NK-92 treated with Interleukin-12 subunit alpha and Interleukin-12 subunit beta, amount 100 ng/mL, for 24 hours (cell line): ENCODE measurements at regions not wholly inside any gene's neighbourhood (a gene's known extent, or its start where the extent isn't known, plus 50 kb on each side); places are given as distances from the start of the nearest gene placed in this dataset.
A peak's percentile ranks its signal among the peaks of the same experiment; 100 is the strongest.

Experiments used
- DNase-seq: peaks from one replicate; lab custom pipeline; 2025; lab: John Stamatoyannopoulos, UW

DNA sequence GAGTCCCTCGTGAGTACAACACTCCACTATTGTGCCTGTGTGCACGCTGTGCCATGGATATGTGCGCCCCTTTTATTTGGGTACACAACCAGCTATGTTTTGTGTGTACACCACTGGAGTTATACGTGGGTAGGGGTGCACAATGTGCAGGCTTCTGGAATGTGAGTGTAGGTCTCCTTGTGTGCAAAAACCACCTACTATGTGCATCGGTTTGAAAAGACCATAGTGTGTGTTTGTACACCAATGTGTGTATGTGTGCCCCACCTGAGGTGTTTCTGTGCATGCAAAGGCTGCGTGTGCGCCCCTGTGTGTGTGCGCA lies 86.4 kb upstream of the ALDH1L1 start:
- no peak for DNase-seq

DNA sequence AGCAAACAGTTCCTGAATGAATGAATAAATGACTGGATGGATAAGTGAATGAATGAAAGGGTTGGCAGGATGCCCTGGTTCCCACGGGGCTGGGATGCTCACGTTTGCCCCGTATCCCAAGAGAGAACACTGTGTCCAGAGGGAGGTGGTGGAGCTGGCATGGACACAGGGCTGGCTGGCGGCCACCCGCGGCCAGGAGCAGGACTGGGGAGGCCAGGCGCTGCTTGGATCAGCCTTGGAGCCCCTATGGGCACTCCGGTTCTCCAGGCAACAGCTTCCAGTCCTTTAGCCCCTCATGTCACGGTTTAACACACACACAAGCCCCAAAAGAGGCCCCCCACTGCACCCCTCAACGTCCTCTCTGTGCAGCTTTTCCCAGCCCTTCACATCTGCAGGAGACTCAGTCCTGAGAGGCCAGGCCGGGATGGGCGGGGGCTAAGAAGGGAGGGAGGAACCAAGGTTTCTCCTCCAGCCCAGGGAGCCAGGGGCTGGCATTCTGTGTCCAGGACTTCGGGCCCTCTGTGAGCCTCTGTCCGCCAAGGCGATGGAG lies 86.0 kb upstream of the ALDH1L1 start:
- DNase-seq: no peak

DNA sequence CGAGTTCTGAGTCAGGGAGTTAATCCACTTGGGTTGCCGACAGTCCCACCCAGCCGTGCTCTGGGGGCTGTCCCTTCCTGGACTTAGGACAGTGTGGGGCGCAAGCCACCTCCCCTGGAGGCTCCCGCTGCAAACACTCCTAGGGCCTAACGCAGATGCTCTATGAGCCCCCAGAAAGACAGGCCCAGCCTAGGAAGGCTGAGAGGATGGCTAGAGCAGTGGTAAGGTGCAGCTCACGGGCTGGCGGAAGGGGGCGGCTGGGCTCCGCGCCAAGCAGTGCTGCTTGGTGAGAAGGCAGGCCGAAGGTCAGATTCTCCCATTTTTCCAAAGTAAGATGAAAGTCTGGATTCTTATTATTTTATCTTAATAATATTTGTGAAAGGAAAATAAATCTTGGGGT lies 84.6 kb upstream of the ALDH1L1 start:
- no peak for DNase-seq

DNA sequence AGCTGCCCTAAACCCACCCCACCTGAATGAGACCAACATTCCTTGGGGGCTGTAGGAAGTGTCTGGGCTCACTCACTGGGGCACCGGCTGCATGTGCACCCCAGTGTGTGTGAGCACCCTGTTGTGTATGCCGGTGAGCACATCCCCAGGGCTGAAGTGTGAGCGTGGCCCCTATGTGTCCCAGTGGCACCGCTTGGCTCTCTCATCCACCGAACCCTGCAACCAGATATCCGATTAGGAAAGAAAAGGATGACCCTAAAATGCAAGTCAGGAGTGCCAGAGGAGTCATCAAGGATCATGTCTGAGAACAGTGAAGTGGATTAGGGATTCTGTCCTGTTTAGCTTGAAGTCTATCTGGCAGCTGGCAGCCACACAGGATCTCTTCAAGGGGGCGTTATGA lies 84.0 kb upstream of the ALDH1L1 start:
- DNase-seq: no peak

DNA sequence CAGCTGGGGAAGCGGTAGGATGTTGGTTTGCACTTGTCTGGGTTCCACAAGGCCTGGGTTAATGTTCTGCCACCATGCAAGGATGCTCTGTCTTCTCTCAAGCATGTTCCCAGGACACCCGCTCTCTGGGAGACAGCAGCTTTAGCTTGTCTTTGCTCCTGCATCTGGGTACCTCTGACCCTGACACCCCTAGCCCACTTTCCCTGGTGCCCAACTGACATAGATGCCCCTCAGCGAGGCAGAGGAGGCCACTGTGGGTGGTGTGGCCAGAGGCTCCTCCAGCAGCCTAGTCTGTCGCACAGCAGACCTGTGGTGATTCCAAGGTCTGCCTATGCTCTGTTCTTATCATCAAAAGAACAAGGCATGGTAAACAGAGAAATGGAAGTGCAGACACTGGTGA lies 83.6 kb upstream of the ALDH1L1 start:
- DNase-seq: no peak

DNA sequence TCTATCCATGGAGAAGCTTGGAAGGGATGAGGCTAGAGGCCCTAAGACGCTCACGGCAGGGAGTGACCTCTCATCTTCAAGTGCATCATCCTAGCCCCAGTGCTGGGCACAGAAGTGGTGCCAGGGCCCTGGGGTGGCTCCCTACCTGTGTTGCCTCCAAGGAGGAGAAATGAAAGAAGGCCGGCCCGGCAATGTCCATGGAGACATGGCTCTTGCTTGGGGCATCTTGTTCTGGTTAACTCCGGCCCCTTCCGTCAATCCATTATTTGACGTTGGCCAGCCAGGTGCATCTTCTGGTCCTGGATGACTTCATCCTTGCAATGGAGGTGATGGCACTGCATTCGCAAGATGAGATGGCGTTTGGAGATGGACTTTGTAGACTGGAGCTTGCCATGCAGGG lies 83.2 kb upstream of the ALDH1L1 start:
- DNase-seq: no peak

DNA sequence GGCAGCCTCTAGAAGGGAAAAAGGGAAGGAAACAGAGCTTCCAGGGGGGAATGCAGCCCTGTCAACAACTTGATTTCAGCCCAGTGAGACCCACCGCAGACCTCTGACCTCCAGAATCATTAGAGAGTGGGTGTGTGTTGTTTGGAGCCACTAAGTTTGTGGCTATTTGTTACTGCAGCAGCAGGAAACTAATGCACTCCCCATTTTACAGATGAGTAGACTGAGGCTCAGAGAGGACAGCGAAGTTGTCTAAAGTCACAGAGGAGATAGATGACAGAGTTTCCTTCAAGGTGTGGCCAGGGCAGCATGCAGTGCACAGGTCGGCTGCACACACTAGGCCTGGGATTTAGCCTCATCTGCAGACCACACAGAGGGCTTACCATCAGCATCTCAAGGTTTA lies 81.8 kb upstream of the ALDH1L1 start:
- DNase-seq: no peak

DNA sequence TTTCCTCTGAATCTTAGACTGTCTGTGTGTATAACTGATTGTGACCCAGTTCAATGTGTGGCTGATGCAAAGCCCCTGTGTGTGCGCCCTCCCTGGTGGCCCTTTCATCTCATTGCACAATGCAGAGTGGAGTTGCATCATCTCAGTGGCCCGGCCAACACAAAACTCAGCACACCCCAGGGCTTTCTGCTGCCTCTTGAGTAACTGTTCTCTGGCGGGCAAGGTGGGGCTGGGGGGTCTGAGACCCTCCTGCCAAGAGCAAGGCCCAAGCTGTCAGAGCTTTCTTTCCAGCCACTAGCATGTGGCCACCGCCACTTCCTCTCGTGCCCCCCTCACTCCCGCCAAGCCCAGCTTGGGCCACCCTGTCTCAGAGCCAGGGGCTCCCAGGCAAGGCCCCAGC lies 80.7 kb upstream of the ALDH1L1 start:
- peak; percentile 73 for DNase-seq

DNA sequence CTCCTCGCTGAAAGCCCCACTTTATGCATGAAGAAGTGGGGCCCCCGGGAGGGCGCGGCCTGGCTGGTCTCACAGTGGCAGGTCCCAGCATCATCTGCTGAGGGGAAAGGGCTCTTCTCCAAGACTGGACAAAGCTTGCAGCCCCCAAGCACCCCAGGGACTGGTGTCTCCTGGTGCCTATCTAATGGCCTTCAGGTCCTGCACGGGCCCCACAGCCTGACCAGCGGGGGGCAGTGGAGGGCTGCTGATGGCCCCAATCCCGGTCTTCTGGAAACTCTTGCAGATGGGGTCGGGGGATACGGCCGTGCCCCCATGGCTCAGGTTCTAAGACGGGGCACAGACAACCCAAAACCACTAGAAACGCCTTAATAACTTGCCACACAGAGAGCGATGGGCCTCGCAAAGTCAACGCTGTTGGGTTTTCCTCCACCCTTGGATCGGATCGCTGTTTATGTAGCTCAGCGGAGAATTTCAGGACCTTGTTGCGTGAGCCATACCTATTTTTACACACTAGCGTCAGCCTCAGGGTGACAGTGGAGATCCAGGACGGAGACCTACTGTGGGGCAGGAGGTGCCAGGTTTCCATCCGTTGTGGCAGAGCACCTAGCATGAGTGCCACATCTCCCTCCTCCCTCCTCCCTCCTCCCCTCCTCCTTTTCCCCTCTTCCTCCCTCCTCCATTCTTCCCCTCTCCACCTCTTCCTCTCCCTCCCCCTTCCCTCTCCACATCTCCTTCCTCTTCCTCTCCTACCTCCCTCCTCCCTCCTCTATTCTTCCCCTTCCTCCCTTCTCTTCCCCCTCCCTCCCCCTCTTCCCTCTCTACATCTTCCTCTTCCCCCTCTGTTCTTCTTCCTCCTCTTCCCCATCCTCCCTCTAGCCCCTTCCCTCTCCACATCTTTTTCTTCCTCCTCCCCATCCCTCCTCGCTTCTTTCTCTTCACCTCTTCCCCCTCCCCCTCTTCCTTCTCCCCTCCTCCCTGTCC lies 79.3 kb upstream of the ALDH1L1 start:
- no peak for DNase-seq

DNA sequence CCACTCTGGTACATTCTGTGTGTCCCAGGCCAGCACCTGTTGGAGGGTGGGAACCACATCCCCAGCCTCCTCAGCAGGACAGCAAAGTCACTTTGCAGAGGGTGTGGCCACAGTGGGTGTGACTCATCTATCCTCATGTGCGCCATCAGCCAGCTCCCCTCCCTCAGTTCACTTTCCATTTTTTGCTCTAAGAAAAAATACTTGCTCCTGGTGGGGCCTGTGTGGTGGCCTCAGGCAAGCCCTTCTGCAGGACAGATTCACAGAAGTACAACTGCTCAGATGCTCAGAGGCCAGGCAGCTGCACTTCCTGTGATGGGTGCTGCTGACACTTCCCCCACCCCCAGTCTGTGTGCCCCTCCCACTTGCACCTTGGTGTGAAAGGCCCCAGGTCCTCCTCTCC lies 78.3 kb upstream of the ALDH1L1 start:
- DNase-seq: peak; percentile 85

DNA sequence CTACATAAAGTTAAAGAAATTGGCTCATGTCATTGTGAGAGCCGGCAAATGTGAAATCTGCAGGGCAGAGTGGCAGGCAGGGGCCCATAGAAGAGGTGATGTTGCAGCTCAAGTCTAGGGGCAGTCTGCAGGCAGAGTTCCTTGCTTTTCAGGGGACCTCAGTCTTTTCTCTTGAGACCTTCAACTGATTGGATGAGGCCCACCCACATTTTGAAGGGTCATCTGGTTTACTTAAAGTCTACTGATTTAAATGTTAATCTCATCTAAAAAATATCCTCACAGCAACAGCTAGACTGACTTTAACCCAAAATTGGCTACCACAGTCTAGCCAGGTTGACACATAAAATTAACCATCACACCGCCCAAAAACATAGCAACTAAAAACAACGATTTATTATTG lies 77.6 kb upstream of the ALDH1L1 start:
- no peak for DNase-seq

DNA sequence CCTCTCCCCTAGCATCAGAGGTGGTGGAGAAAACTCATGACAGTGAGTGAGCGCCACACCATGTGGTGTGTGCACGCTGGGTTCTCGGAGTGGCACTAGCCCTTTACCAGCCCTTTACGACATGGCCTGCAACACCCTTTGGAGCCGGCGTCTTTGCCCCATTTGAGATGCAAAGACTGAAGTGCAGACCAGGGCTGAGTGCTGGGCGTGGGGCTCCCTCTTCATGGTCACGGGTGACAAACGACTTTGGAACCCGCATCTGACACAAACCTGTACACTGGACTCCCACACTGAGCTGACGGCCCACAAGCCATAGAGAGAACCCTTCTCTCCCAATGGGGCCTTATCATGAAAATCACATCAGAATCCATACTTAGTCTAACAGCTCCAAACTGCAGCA lies 76.8 kb upstream of the ALDH1L1 start:
- no peak for DNase-seq

DNA sequence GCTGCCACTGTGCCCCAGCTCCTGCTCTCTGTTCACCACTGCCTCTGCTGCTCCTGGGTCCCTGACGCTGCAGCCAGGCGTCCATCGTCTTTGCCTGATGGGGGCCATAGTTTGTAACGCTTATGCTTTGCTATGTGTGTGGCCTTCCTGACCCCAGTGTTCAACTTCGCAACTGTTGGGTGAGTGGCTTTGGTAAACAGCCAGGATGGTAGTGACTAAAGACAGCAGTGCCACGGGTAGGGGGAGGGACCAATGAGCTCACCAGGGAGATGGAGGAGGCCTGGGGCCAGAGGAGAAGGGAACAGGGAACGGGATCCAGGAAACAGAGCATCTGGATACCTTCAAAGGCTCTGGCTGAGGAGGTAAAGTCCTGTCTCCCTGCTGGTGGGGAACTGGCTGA lies 75.9 kb upstream of the ALDH1L1 start:
- no peak for DNase-seq

DNA sequence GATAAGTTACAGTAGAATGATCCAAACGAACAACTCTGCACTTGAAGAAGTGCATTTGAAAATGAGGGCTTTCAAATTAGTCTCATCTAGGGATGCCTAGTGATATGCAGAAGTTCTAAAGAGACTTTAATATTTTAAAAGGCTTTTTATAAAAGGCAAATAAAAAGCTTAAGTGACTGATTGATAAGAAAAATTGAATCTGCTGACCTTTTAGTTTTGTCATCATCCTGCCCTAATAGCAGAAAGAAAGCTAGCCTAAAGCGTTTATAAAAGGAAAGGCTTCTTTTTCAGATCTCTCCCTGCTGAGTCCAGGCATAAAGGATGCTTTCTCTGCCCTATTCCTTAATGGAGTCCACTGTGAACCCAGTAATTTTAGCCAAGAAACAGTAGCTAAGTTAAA lies 72.7 kb upstream of the ALDH1L1 start:
- DNase-seq: no peak

DNA sequence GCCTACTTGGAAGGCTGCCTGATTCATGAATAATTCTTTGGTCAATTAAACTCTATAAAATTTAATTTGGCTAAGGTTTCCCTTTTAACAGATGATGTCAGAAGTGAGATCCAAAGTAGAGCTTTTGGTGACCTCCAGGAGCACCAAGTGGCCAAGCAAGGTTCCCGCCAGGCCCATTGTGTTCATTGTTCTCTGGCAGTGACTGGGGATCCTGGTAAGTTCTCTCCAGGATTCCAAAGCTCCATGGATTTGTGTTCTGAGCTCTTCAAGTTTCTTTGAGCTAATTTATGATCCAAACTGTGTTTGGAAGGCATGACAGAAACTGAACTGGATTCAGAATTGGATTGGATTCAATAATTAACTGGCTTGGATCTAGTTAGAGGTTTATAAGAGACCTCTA lies 72.0 kb upstream of the ALDH1L1 start:
- no peak for DNase-seq

DNA sequence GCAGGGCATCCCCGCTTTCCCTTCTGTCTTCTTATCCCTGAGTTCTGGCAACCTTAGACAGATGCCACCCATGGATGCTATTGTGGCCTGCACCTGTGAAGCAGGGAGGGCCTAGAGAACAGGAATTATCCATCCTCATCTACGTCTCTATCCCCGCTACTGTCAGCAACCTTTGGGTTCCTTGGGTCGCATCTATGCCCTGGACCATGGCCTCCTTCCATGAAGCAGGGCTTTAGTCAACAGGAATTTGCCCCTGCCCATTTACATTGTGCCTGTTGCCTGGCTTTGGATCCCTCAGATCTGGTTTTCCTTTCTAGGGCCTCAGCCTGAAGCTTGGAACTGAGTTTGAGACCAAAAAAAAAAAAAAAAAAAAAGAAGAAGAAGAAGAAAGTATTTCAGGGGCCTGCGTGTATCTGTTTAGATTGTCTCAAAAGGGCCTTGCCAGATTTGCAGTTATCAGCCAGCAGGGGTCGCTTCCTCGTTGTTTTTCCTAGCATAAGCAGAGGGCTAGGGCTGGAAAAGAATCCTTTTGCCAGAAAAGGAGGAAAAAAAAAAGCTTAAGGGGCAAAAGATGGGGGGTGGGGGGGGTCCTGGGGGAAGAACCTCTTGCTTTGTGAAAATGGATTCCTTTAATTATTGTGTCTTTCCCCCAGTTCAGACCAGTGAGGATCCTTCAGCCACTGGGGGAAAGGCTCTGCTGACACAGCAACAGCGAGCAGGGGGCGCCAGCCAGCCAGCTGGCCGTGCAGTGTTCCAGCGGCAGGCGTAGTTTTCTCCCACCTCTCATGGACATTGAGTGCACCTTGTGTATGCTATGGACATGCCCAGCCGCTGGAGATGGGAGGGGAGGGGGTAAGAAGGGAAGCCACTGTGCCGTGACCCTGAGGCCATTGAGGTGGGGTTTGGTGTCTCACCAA lies 65.7 kb upstream of the ALDH1L1 start:
- no peak for DNase-seq
